ENCODE measurements at regions not wholly inside any gene's neighbourhood (a gene's known extent, or its start where the extent isn't known, plus 50 kb on each side); places are given as distances from the start of the nearest gene placed in this dataset.

DNA sequence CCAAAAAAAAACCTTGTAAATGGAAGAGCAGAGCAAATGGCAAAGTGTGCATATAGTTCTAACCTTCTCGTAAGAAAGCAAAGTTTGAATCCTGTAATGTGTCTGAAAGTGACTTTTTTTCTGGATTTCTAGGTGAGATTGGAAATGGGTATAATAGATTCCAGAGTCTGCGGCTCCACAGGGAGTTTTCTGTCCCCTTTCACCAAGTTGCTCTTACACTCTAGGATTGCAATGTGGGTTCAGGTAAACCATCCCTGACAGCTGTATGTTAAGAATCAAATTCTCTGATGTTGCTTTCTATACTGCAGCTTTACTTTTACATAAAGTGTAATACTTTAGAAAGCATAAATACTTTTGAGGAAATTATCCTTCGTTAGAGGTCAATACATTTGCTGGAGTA is 260.1 kb downstream of the PRL start:
- DNase-seq, result no peak

DNA sequence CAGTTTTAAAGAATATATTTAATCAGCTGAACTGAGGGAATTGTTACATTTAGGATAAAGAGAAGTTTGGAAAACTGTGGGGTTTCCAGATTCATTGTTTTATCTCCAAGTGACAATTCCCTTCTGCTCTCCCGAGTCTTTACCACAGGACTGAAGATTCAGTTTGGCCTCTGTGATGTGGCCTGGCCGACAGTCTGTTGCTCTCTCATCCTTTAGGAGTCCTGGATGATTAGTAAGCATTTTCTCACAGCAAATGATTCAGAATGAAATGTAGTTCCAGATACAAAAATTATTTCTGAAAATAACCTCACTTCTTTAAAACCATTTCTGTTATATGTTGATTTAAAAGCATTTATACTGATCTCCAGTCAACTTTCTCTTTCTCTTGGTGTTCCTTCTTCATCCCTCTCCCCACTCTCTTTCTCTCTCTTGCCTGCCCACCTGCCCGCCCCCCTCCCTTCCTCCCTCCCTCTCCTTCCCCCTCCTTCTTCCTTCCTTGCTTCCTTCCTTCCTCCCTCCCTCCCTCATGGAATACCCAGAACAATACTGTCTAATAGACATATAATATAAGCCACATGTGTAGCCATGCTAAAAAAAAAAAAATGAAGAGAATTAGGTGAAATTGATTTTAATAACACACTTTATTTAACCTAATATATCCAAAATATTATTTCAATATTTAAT is 254.9 kb downstream of the PRL start:
- DNase-seq, result no peak

GRCh38 chr6:22042706-22043105 is 254.1 kb downstream of the PRL start:
- no peak for DNase-seq

GRCh38 chr6:22043284-22043962 is 253.4 kb downstream of the PRL start:
- no peak for DNase-seq

DNA sequence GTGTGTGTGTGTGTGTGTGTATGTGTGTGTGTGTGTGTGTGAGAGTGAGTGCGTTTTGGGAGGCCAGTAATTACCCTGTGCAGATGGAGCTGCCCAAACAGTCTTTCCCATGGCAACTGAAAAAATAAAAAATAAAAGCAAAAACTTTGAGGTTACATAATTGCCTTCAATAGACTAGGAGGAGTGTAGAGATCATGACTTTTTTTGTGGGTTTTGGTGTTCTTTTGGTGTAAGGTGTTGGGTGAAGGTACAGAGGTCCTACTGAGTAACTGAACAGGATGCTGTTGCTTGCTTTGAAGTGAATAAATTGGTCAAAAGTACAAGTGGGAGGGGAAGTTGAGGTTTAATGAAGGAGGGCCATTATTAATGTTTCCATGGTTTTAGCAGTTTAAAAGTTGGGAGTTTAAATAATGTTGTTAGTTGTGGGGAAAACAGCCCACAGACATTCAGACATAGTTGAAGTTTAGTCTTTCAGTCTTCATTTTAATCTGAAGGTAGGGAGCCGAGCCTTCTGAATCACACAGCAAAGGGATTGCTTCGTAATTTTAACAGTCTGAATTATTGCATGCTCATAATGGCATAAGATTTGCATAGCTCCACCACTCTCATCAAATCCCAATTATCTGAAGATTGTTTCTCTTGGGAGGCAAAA is 251.4 kb downstream of the PRL start:
- DNase-seq, result no peak

DNA sequence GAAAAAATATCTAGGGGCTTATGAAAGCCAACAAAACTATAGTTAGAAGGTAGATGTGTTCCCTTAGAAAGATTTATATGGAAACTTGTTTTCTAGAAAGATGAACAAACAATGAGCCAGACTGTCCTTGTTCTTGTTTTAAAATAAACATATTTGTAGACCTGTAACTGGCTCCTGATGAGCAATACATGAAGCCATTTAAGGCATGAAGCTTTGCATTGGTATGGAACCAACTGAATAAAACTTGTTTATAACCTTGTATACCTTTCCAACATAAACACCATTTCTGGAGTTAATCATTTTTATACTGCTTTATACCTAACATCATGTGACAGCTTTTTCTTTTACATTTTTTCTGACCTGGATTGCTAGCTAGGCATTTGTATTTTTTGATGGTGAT is 247.8 kb downstream of the PRL start:
- DNase-seq, result no peak

DNA sequence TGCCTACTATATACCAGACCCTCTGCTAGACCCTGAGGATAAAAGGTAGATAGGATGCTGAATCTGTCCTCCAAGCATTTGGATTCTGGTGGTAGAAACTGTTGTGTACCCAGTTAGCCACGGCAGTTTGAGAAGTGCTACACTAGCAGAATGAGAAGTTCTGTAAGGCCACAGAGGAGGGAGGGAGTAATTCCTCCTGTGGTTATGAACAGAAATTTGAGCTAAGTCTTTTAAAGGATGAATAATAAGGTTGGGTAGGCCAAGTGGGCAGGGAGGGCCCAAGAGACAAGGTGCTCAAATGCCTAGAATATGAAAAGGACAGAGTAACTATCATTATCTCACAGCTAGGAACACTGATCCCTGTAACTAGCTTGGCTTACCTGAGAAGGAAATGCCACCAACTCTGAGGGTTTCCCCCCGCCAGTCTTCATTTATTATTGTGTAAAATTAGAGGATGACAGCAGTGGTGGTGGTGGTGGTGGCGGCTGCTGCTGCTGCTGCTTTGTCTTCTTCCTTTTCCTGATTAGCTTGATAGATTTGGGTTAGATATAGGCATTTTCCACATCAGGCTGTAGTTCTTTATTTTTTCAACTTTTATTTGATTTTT is 243.3 kb downstream of the PRL start:
- DNase-seq, result no peak

- no peak for DNase-seq
Measured at GRCh38 chr6:22056398-22056797, 240.4 kb downstream of the PRL start.

DNA sequence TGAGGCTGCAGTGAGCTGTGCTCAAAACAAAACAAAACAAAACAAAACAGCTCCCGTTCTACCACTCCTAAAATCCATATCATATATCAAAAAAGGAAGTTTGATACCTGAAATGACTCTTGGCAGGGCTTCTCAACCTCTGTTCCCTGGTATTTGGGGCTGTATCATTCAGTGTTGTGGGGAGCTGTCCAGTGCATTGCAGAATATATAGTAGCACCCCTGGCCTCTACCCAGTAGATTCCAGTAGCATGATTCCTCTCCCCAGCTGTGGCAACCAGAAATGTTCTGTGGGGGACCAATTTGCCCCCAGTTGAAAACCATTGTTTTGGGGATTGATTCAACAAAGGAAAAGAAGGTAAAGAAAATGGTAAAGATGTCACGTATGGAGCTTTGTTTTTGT is 238.9 kb downstream of the PRL start:
- no peak for DNase-seq

- DNase-seq, result no peak
Measured at GRCh38 chr6:22059126-22059525, 237.7 kb downstream of the PRL start.

- no peak for DNase-seq
Measured at GRCh38 chr6:22059946-22060345, 236.9 kb downstream of the PRL start.

DNA sequence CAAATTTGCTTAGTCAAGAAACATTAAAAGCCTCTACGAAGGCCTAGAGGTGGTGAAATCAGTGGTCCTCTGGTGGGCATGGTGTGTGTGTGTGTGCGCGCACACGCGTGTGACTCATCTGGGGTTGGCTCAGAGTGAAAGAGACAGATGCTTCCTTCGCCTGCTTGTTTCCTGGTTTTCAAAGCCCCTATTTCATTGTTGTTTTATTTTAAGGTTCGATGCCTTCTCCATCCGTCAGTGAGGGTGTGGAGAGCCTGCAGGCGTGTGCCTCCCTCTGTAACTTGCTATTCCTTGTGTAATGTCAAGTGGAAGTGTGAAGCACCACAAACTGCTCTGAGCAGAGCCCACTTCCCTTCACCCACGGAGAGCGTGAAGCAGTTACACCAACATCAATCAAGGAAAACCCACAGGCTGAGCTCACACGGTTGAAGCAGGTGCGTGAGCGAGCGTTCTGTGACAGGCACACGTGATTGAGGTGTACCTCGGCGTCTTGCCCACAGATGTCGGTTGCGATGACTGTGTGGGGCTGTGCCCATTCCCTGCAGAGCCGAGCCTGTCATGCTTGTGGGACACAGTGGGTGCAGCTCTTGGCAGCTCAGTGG is 233.9 kb downstream of the PRL start:
- no peak for DNase-seq

GRCh38 chr6:22064558-22064957 is 232.3 kb downstream of the PRL start:
- no peak for DNase-seq

DNA sequence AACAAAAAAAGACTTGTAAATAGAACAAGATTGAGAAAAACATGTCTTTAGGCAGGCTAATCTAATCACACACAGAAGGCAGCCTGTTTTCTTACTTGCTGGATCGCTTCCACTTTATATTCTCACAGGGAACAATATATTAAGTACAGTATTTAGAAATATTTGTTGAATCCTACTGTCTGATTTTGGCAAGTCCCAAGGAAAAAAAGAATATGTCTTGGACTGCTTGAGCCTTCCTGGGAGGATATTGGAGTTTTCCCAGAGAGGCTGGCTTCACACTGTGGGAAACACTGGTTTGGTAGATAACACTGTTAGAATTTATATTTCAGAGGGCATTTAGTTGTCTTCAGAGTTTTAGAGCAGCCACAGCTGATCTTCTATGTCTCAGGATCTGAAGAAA is 229.7 kb downstream of the PRL start:
- no peak for DNase-seq

DNA sequence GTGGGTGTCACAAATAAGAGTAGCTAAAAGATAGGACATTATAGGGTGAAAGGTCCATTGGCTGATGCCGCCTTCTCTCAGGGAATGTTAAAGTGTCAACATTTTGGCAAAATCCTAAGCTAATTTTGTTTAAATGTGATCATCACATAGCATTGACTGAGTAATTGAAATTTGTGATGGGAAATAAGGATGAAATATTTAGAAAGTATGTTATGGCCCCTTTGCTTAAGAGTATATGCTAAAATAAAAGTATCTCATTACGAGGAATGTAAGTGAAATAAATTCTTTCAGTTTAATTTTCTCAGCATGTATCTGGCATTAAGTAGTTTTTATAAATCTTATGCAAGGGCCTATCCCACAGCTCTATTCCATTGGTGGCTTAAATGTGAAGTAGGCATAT is 229.2 kb downstream of the PRL start:
- DNase-seq, result no peak

DNA sequence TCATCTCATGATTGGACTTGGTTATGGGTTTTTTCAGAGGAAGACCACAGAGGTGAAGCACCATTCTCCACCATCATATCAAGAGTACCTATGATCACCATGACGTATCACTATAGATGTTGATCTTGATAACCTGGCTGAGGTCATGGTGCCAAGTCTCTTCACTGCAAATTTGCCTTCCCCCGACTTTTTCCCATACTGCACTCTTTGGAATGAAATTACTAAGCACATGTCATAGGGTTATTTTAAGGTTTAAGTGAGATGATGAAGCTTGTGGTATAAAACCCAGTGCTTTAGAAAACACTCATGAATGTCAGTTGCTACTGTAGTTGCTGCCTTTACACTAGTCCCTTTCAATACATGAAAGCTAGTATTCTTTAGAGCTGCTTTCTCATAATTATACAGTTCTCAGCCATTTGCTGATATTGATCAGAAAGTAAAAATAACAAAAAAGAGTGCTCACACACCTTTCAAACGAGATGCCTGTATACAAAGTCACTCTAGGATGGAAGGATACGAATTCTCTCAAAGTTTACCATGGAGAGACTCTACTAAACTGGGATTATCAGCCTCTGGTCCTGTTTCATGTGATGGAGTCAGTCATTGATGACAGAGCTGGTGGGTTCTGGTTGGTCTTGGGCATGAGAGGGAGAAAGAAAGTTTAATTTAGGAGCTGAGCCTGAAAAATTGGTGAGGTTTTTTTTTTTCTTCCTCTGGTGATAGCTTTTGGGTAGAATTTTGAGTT is 228.1 kb downstream of the PRL start:
- DNase-seq, result no peak

GRCh38 chr6:22069306-22069800 is 227.5 kb downstream of the PRL start:
- no peak for DNase-seq

DNA sequence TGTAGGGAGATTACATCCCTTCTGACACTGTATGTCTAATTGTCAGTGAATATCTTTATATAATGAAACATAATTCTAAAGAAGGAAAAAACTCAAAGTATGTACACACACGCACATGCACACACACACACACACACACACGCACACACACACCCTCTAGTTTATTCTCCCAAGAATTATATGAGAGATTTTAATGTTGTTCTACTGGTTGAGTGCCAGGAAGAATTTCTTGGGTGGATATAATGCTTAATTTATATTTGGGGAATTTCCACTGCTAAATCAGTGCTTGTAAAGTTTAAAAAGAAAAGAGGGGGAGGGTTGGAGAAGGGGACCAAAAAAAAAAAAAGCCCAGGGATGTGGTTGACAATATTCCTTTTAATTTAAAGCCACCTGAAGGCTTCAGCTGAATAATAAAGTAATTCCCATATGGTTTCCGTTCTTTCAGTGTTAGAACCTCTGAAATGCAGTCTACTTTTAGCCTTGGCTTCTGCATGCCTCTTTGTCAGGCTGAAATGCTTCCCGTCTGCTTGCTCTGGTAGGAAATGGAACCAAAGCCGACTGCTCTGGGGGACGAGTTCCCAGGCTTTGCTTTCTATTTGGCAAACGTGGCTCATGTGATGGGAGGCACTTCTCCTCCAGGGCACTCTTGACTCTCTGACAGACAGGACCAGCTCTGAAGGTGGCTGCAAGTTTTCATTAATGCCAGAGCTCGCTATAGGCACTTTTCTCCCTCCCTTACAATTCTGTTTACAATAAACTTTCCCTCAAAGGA is 225.4 kb downstream of the PRL start:
- no peak for DNase-seq

DNA sequence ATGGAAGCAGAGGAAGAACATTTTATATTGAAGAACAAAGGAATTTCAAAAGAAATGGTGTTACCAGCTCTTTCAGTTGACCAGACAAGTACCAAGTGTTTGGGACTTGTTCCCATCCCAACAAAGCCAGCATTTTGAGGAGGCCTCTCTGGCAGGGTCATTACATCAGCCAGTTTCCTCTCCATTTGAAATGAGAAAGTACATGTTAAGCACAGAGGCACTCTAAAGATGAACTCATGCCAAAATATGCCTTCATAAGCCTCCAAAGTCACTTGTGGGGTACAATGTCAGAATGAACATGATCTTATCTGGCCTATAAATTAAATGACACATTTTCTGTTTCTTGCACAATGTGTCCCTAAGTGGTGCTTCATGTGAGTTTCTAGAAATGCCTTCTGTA is 223.9 kb downstream of the PRL start:
- DNase-seq, result no peak

- DNase-seq, result no peak
Measured at GRCh38 chr6:22073516-22074198, 223.2 kb downstream of the PRL start.

DNA sequence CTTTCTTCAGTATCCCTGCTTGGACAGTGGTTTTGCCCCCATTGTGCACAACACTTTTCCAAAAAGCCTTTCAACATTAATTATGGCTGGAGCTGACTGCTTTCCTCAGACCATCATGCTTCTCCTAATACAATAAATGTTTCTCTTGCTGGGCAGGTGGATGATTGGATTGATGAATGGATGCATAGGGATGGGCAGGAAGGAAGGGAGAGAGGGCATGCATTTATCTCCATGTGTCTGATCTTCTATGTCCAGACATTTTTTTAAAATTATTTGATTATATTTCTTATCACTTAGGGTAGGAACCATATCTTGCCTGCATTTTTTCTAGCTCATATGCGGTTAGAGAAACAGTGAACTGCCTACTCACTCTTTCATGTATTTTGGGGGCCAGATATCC is 218.5 kb downstream of the PRL start:
- no peak for DNase-seq
